CD4-positive, alpha-beta T cell (primary cell): ENCODE measurements at regions not wholly inside any gene's neighbourhood (a gene's known extent, or its start where the extent isn't known, plus 50 kb on each side); places are given as distances from the start of the nearest gene placed in this dataset.

ENCODE experiments used
- ATAC-seq: fragments of 200-7000 bp; cut with Tn5 transposase; one replicate; pipeline ENCODE4 v1.10.0; 2022; ENCODE audit warnings: mild to moderate bottlenecking; ENCODE audit not compliant: poor library complexity
- CTCF ChIA-PET: fragments of 350-600 bp; sonication (Branson Sonifier 250); formaldehyde crosslinking; loops from one replicate; lab custom pipeline; 2021; ENCODE audit warnings: antibody characterized with exemption, inconsistent platforms; lab: Charles Lee
- POLR2A ChIA-PET: fragments of 350-600 bp; sonication (Branson Sonifier 250); formaldehyde crosslinking; loops from one replicate; lab custom pipeline; 2021; ENCODE audit warnings: antibody characterized with exemption, inconsistent platforms; lab: Charles Lee
- DNase-seq, 14 experiments: peaks; one replicate each; pipeline ENCODE4 v3.0.0-alpha.2; 2013 to 2020; ENCODE audit warnings: mixed read lengths in 2 of 14
- H3K27ac ChIP-seq, 2 donors: one replicate each; pipeline versions ENCODE4 v1.5.1 to v1.7.0; 2013; ENCODE audit warnings: low read length in 2 of 2, low read depth in 1 of 2, mild to moderate bottlenecking in 1 of 2
- H3K27me3 ChIP-seq, 2 experiments: 1 replicate in 1 of 2; 2 replicates in 1 of 2; pipeline versions ENCODE4 v1.6.1 to v1.7.0; 2013; ENCODE audit warnings: low read length in 2 of 2, control low read depth in 1 of 2, mild to moderate bottlenecking in 1 of 2, moderate library complexity in 1 of 2; ENCODE audit not compliant: insufficient read depth in 2 of 2, control insufficient read depth in 1 of 2
- H3K36me3 ChIP-seq: one replicate; pipeline ENCODE4 v1.6.1; 2013; ENCODE audit warnings: low read length, control low read depth; ENCODE audit not compliant: insufficient read depth
- H3K4me1 ChIP-seq: one replicate; pipeline ENCODE4 v1.6.1; 2013; ENCODE audit warnings: low read length, control low read depth; ENCODE audit not compliant: insufficient read depth
- H3K4me3 ChIP-seq: one replicate; pipeline ENCODE4 v1.5.1; 2013; ENCODE audit warnings: mild to moderate bottlenecking, low read length, moderate library complexity
- H3K9me3 ChIP-seq, 2 experiments: 1 replicate in 1 of 2; 2 replicates in 1 of 2; pipeline versions ENCODE4 v1.6.1 to v1.7.0; 2013; ENCODE audit warnings: low read length in 2 of 2, mild to moderate bottlenecking in 2 of 2, control low read depth in 1 of 2, moderate library complexity in 1 of 2; ENCODE audit not compliant: control insufficient read depth in 1 of 2, insufficient read depth in 1 of 2
- H3K27ac Mint-ChIP-seq: one replicate; pipeline ENCODE4 v1.8.0; 2020; ENCODE audit warnings: mixed read lengths
- H3K27me3 Mint-ChIP-seq: one replicate; pipeline ENCODE4 v1.8.0; 2021; ENCODE audit warnings: mixed read lengths
- H3K36me3 Mint-ChIP-seq: one replicate; pipeline ENCODE4 v1.8.0; 2021; ENCODE audit warnings: low read depth, mixed read lengths
- H3K4me1 Mint-ChIP-seq: one replicate; pipeline ENCODE4 v1.8.0; 2021; ENCODE audit warnings: low read depth, mixed read lengths
- H3K4me3 Mint-ChIP-seq: one replicate; pipeline ENCODE4 v1.8.0; 2020; ENCODE audit warnings: mild to moderate bottlenecking, mixed read lengths
- H3K9me3 Mint-ChIP-seq: one replicate; pipeline ENCODE4 v1.8.0; 2020; ENCODE audit warnings: mixed read lengths
- intact Hi-C, 2 experiments: fragments of 100-400 bp; cut with DNase I in 1 of 2; cut with micrococcal nuclease in 1 of 2; formaldehyde crosslinking; loops; one replicate each; pipeline versions ENCODE4 v1.15.1 to v1.9.0; 2023 to 2025; cut with DNase I, micrococcal nuclease
- TF ChIP-seq, protein P1 (sequence below): fragments of 200-600 bp; IDR thresholded peaks from one replicate; pipeline ENCODE4 v1.8.0; 2022; ENCODE audit warnings: antibody characterized with exemption, mild to moderate bottlenecking

DNA sequence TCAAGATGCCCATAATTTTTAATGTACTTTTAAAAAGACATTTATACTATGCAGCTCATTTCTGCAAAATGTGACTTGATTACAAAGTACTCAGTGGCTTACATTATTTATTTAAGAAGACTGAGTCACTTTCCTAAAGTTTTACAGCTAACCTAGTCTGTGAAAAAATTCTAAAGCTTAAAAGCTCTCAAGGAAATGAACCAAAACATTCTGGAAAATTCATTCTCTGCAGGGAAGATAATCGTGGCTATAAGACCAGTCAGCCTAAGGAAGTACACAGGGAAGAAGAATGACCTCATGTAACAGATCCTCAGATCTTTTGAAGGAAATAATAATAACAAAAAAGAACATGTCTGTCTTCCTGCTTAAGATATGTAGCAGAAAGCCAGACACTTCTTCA lies 232.1 kb upstream of the STK17B start:
- no peaks in the 10 kb centered on the region for H3K9me3 Mint-ChIP-seq
- Histone ChIP-seq H3K27me3 (peaks cover 0 to 4% of the 10 kb centered on the region in 2 experiments), H3K9me3 (no peaks in the 10 kb centered on the region), H3K4me1 (no peaks in the 10 kb centered on the region), H3K27ac (no peak overlapping the region), H3K36me3 (no peaks in the 10 kb centered on the region), H3K4me3 (no peak overlapping the region)
- H3K27ac Mint-ChIP-seq: no peak overlapping the region
- no peaks in the 10 kb centered on the region for H3K4me1 Mint-ChIP-seq
- DNase-seq (no peak), ATAC-seq (no peak)
- intact Hi-C loops: no loop called here
- TF ChIP-seq, protein P1, sequence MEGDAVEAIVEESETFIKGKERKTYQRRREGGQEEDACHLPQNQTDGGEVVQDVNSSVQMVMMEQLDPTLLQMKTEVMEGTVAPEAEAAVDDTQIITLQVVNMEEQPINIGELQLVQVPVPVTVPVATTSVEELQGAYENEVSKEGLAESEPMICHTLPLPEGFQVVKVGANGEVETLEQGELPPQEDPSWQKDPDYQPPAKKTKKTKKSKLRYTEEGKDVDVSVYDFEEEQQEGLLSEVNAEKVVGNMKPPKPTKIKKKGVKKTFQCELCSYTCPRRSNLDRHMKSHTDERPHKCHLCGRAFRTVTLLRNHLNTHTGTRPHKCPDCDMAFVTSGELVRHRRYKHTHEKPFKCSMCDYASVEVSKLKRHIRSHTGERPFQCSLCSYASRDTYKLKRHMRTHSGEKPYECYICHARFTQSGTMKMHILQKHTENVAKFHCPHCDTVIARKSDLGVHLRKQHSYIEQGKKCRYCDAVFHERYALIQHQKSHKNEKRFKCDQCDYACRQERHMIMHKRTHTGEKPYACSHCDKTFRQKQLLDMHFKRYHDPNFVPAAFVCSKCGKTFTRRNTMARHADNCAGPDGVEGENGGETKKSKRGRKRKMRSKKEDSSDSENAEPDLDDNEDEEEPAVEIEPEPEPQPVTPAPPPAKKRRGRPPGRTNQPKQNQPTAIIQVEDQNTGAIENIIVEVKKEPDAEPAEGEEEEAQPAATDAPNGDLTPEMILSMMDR: no peak
- ChIA-PET CTCF (no interaction called here), POLR2A (no interaction called here)
- no peaks in the 10 kb centered on the region for H3K27me3 Mint-ChIP-seq
- H3K4me3 Mint-ChIP-seq: no peak overlapping the region
- no peaks in the 10 kb centered on the region for H3K36me3 Mint-ChIP-seq

DNA sequence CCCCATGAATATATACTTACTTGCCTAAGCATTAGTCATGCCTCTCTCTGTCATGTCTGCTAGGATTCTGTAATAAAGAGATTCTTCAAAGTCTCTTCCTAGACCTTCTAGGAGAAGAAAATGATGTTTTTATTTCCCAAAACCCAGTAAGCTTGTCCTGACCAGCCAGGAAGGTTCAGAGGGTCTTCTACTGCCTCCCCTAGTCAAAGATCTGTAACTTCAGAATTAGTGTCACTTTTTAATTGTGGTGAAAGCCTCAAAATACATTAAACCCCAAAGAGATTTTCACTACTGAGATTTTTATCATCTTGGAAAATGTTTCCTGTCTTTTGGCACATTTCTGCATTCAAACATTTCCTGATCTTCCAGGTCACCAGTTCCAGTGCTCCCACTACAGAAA lies 232.9 kb upstream of the STK17B start:
- intact Hi-C loops: no loop called here
- Mint-ChIP-seq H3K36me3 (no peaks in the 10 kb centered on the region), H3K4me1 (no peaks in the 10 kb centered on the region), H3K27me3 (peaks cover 2% of the 10 kb centered on the region), H3K27ac (no peak overlapping the region), H3K4me3 (no peak overlapping the region), H3K9me3 (no peaks in the 10 kb centered on the region)
- Histone ChIP-seq H3K4me3 (no peak overlapping the region), H3K4me1 (no peaks in the 10 kb centered on the region), H3K9me3 (no peaks in the 10 kb centered on the region), H3K27ac (no peak overlapping the region), H3K27me3 (peaks cover 0 to 4% of the 10 kb centered on the region in 2 experiments), H3K36me3 (no peaks in the 10 kb centered on the region)
- CTCF ChIA-PET: interaction anchor here (0.7 kb wide), 1 partner anchor 93 kb away, joined by 3 read pairs; no protein-coding TSS in a partner anchor
- no peak for ATAC-seq
- POLR2A ChIA-PET: no interaction called here
- no peak for DNase-seq
- TF ChIP-seq, protein P1: no peak

DNA sequence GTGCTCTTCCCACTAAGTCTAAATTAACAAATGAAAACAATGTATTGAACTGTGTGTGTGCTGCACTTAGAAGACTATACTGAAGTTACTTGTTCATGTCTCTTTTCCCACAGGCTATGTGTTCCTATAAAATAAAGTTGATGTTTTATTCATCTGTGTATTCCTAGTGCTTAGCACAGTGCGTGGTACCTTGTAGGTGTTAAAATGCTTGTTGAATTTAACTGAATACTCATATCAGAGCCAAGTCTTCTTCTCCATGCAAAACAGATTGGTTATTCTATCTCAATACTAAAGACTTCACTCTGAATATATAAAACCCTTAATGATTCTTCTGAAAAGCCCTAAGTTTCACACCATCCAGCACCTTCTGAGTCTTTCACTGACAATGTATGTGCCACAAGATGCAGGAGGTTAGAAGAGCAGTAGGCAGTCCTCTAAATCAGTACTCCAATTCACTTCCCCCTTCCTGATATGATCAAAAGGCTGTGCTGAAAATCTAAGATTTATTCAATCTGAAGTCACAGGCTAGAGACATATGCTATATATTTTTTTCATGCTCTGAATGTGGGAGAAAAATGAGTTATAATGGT lies 231.7 kb upstream of the CCDC150 start:
- no peak for ATAC-seq
- Mint-ChIP-seq H3K4me3 (no peak overlapping the region), H3K9me3 (no peaks in the 10 kb centered on the region), H3K27ac (no peak overlapping the region), H3K4me1 (no peaks in the 10 kb centered on the region), H3K36me3 (no peaks in the 10 kb centered on the region), H3K27me3 (peaks cover 5% of the 10 kb centered on the region)
- DNase-seq: no peak
- intact Hi-C loops: no loop called here
- Histone ChIP-seq H3K36me3 (no peaks in the 10 kb centered on the region), H3K27me3 (peaks cover 0 to 4% of the 10 kb centered on the region in 2 experiments), H3K4me1 (no peaks in the 10 kb centered on the region), H3K4me3 (no peak overlapping the region), H3K9me3 (no peaks in the 10 kb centered on the region), H3K27ac (no peak overlapping the region)
- ChIA-PET POLR2A (no interaction called here), CTCF (no interaction called here)
- TF ChIP-seq, protein P1: no peak
